Ovary (tissue), 7 donors: ENCODE measurements at regions not wholly inside any gene's neighbourhood (a gene's known extent, or its start where the extent isn't known, plus 50 kb on each side); places are given as distances from the start of the nearest gene placed in this dataset.

Source experiments
- DNase-seq, 5 donors: peaks; one replicate each; pipeline ENCODE4 v3.0.0-alpha.2; 2019 to 2020
- H3K27ac ChIP-seq, 2 donors: fragments of 200-600 bp; one replicate each; pipeline versions ENCODE4 v1.5.1 to v1.8.0; 2019 to 2022
- H3K27me3 ChIP-seq: fragments of 200-600 bp; one replicate; pipeline ENCODE4 v1.8.0; 2022
- H3K36me3 ChIP-seq: fragments of 200-600 bp; sonication (generic); one replicate; pipeline ENCODE4 v1.5.1; 2019
- H3K4me1 ChIP-seq: one replicate; pipeline ENCODE4 v1.8.1; 2013; ENCODE audit warnings: mild to moderate bottlenecking, moderate library complexity; ENCODE audit not compliant: insufficient read depth
- H3K4me3 ChIP-seq: fragments of 200-600 bp; sonication (generic); one replicate; pipeline ENCODE4 v1.5.1; 2017
- H3K9me3 ChIP-seq, 2 donors: fragments of 200-600 bp in 1 of 2; sonication (generic) in 1 of 2; one replicate each; pipeline versions ENCODE4 v1.5.1 to v1.8.1; 2013 to 2019; ENCODE audit warnings: mild to moderate bottlenecking in 1 of 2, moderate library complexity in 1 of 2
- CTCF ChIP-seq, 3 donors: fragments of 450-650 bp in 2 of 3; fragments of 200-600 bp in 1 of 3; IDR thresholded peaks; one replicate each; pipeline versions ENCODE4 v1.5.1 to v1.8.0; 2016 to 2022; ENCODE audit warnings: antibody characterized with exemption in 3 of 3, mild to moderate bottlenecking in 1 of 3
- EP300 ChIP-seq: sonication (generic); formaldehyde crosslinking; IDR thresholded peaks from one replicate; pipeline ENCODE4 v1.6.1; 2017; ENCODE audit warnings: antibody characterized with exemption
- POLR2A ChIP-seq: fragments of 450-650 bp; IDR thresholded peaks from one replicate; pipeline ENCODE4 v1.6.1; 2017; ENCODE audit warnings: antibody characterized with exemption, mild to moderate bottlenecking, moderate library complexity
- WGBS, 3 donors: extraction: QIAGEN DNeasy Blood & Tissue Kit in 1 of 3; methylation state at CpG; one replicate each; pipeline versions ENCODE4 v1.1.5 to v1.1.7; 2013 to 2017; 5-methylcytosine and 5-hydroxymethylcytosine counted together
- intact Hi-C, 4 donors: fragments of 100-400 bp; cut with DNase I; formaldehyde crosslinking; loops; one replicate each; pipeline versions ENCODE4 v1.11.0 to v1.15.1; 2022 to 2023
- donor health status: DM: no; HTN: no; CAD: no; lungs with moderate emphysema.
- donor health status: DM: no; HTN: no; CAD: no.
- donor health status: Bipolar disorder and iron deficiency.
- donor health status: DM: no; HTN: no; CAD: no.
- donor health status: DM: yes; HTN: yes; CAD: no.

- H3K27me3 ChIP-seq = no peaks in the 10 kb centered on the region
- no peak for DNase-seq
- no peak for TF ChIP-seq CTCF (IDR thresholded peaks at IDR 0.05)
- no peak for TF ChIP-seq POLR2A
- no peak overlapping the region for H3K27ac ChIP-seq
- H3K4me3 ChIP-seq = no peak overlapping the region
- 60 to 67% (median 64%) methylated on average over 4 of the region's 4 CpGs for WGBS, 3 donors
- no peaks in the 10 kb centered on the region for H3K36me3 ChIP-seq
- H3K4me1 ChIP-seq = no peaks in the 10 kb centered on the region
- intact Hi-C loops = no loop called here
- no peaks in the 10 kb centered on the region for H3K9me3 ChIP-seq
Measured at GRCh38 chr14:61889914-61890351, 127.7 kb downstream of the SNAPC1 start.

GRCh38 chr14:61891170-61891569, 128.9 kb downstream of the SNAPC1 start:
- H3K36me3 ChIP-seq = no peaks in the 10 kb centered on the region
- no peak for DNase-seq
- H3K9me3 ChIP-seq = no peaks in the 10 kb centered on the region
- intact Hi-C loops = no loop called here
- WGBS, 3 donors = 38 to 64% (median 49%) methylated on average over 5 of the region's 5 CpGs
- no peak overlapping the region for H3K27ac ChIP-seq
- no peak for TF ChIP-seq CTCF (IDR thresholded peaks at IDR 0.05)
- no peak for TF ChIP-seq POLR2A
- no peak for TF ChIP-seq EP300
- H3K4me3 ChIP-seq = no peak overlapping the region
- H3K4me1 ChIP-seq = no peaks in the 10 kb centered on the region
- H3K27me3 ChIP-seq = no peaks in the 10 kb centered on the region

- WGBS, 3 donors = 46 to 50% (median 47%) methylated on average over 4 of the region's 4 CpGs
- intact Hi-C loops = loop anchor here in 1 of 4 donors (1.0 kb wide), 1 partner anchor 47 kb away; no protein-coding TSS in a partner anchor
- H3K36me3 ChIP-seq = no peaks in the 10 kb centered on the region
- no peaks in the 10 kb centered on the region for H3K4me1 ChIP-seq
- no peak overlapping the region for H3K27ac ChIP-seq
- no peaks in the 10 kb centered on the region for H3K27me3 ChIP-seq
- H3K9me3 ChIP-seq = no peaks in the 10 kb centered on the region
- no peak for DNase-seq
- TF ChIP-seq POLR2A (no peak), CTCF (IDR thresholded peaks at IDR 0.05) (no peak), EP300 (no peak)
- no peak overlapping the region for H3K4me3 ChIP-seq
Measured at GRCh38 chr14:61891810-61892209, 129.6 kb downstream of the SNAPC1 start.

- no peaks in the 10 kb centered on the region for H3K9me3 ChIP-seq
- 79 to 88% (median 82%) methylated on average over 5 of the region's 5 CpGs for WGBS, 3 donors
- H3K27me3 ChIP-seq = no peaks in the 10 kb centered on the region
- TF ChIP-seq POLR2A (no peak), CTCF (IDR thresholded peaks at IDR 0.05) (no peak), EP300 (no peak)
- no peaks in the 10 kb centered on the region for H3K4me1 ChIP-seq
- intact Hi-C loops = no loop called here
- no peaks in the 10 kb centered on the region for H3K36me3 ChIP-seq
- no peak for DNase-seq
- no peak overlapping the region for H3K4me3 ChIP-seq
- H3K27ac ChIP-seq = no peak overlapping the region
Measured at GRCh38 chr14:61893371-61893940, 131.2 kb downstream of the SNAPC1 start.
